Right atrium auricular region (tissue), 2 donors: ENCODE measurements at regions not wholly inside any gene's neighbourhood (a gene's known extent, or its start where the extent isn't known, plus 50 kb on each side); places are given as distances from the start of the nearest gene placed in this dataset.
A peak's percentile ranks its signal among the peaks of the same experiment; 100 is the strongest.
"Not testable (repeated sequence)": the region's sequence is repeated elsewhere in the genome, so short reads cannot be mapped to it uniquely, and the experiment has no call there.

ENCODE experiments used
- DNase-seq: peaks from one replicate; pipeline ENCODE4 v3.0.0-alpha.2; 2019; ENCODE audit warnings: low spot score
- H3K27ac ChIP-seq, 2 donors: fragments of 200-600 bp; sonication (generic); 1 replicate in 1 of 2; 2 replicates in 1 of 2; pipeline ENCODE4 v1.5.1; 2016 to 2019
- H3K27me3 ChIP-seq, 2 donors: fragments of 200-600 bp; sonication (generic); one replicate each; pipeline versions ENCODE4 v1.5.1 to v1.6.0; 2017 to 2019
- H3K36me3 ChIP-seq: fragments of 200-600 bp; sonication (generic); one replicate; pipeline ENCODE4 v1.5.1; 2016
- H3K4me1 ChIP-seq, 2 donors: fragments of 200-600 bp; sonication (generic); one replicate each; pipeline versions ENCODE4 v1.5.1 to v1.6.0; 2017 to 2019
- H3K4me3 ChIP-seq, 2 donors: fragments of 200-600 bp; sonication (generic); 1 replicate in 1 of 2; 2 replicates in 1 of 2; pipeline ENCODE4 v1.5.1; 2017 to 2019; ENCODE audit warnings: mild to moderate bottlenecking in 1 of 2, moderate library complexity in 1 of 2
- H3K9me3 ChIP-seq, 2 donors: fragments of 200-600 bp; sonication (generic); one replicate each; pipeline ENCODE4 v1.5.1; 2019
- TF ChIP-seq, protein P1 (sequence below), 2 donors: fragments of 200-600 bp; sonication (generic); IDR thresholded peaks; one replicate each; pipeline ENCODE4 v1.5.1; 2019; ENCODE audit warnings: antibody characterized with exemption in 2 of 2

DNA sequence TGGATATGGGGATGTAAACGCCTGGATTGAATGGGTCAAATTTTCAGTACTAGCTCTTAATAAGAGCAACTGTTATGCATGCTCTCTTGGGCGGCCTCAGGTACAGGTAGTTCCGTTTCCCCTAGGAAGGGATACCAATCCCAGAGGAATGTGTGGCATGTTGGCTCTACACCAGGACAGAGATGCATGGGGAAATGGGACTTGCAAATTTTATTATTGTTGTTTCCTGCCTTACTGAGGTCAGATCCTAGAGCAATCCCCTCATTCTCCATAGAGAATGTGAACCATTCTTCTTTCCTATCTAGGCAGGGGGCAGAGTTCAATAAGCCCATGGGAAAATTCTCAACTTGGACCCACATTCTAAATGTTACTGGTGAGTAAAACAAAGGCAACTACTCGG lies 361.8 kb upstream of the FGF16 start:
- no peak overlapping the region for H3K27ac ChIP-seq
- H3K9me3 ChIP-seq = peaks cover 0 to 16% of the 10 kb centered on the region in 2 donors
- H3K4me1 ChIP-seq = no peaks in the 10 kb centered on the region
- H3K4me3 ChIP-seq = no peak overlapping the region
- TF ChIP-seq, protein P1, sequence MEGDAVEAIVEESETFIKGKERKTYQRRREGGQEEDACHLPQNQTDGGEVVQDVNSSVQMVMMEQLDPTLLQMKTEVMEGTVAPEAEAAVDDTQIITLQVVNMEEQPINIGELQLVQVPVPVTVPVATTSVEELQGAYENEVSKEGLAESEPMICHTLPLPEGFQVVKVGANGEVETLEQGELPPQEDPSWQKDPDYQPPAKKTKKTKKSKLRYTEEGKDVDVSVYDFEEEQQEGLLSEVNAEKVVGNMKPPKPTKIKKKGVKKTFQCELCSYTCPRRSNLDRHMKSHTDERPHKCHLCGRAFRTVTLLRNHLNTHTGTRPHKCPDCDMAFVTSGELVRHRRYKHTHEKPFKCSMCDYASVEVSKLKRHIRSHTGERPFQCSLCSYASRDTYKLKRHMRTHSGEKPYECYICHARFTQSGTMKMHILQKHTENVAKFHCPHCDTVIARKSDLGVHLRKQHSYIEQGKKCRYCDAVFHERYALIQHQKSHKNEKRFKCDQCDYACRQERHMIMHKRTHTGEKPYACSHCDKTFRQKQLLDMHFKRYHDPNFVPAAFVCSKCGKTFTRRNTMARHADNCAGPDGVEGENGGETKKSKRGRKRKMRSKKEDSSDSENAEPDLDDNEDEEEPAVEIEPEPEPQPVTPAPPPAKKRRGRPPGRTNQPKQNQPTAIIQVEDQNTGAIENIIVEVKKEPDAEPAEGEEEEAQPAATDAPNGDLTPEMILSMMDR (IDR thresholded peaks at IDR 0.05) = no peak
- DNase-seq = no peak
- H3K27me3 ChIP-seq = no peaks in the 10 kb centered on the region
- H3K36me3 ChIP-seq = no peaks in the 10 kb centered on the region

DNA sequence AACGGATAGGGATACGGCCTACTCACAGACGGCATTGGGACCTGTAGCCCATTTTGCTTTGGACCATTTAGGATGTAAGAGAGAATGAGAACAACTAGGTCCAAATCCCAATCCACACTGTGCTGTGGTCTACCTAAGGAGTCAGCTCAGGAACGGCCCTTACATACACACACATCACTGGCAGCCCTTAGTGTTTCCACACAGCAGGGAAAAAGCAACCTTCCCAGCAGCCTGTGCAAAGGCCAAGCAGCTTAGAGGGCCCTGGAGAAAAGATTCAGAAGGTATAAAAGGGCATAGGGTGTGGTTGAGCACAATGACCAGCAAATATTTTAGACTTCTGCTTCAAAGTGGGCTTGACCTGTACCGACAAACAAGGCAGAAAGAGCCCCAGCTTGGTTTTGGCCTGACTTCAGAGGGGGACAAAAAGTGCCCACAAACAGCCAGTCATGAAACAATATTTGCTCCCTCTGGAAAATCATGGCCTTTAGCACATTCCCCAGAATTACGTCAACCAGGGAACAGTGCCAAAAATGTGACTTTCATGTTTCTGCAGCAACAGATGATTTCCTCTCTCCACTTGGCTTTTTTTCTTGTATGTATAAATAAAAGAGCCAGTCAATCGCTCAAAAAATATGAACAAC lies 359.5 kb upstream of the FGF16 start:
- Histone ChIP-seq H3K9me3 (no peaks in the 10 kb centered on the region), H3K27me3 (no peaks in the 10 kb centered on the region), H3K36me3 (no peaks in the 10 kb centered on the region), H3K4me1 (no peaks in the 10 kb centered on the region), H3K27ac (peak overlapping the region in 1 of 2 donors; percentile 37), H3K4me3 (no peak overlapping the region)
- DNase-seq = peak; percentile 67
- TF ChIP-seq, protein P1 (IDR thresholded peaks at IDR 0.05) = no peak

DNA sequence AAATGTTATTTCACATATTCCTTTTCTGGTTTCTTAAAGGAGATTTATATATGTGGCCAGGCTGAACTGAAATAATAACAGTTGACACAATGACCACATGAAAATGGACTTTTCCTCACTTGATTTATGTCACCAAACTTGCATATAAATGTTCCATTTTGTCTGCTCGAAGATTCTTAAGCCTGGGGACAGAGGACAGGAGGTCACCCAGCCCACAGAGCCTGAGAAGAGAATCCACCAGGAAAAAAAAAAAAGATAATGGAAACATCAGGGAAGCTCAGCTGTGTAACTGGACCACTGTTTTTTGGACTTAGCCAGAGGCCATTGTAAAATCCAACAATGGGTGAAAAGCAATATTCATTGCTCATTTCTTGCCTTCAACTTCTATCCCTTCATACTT lies 359.0 kb upstream of the FGF16 start:
- Histone ChIP-seq H3K36me3 (no peaks in the 10 kb centered on the region), H3K4me1 (no peaks in the 10 kb centered on the region), H3K4me3 (no peak overlapping the region), H3K27me3 (no peaks in the 10 kb centered on the region), H3K9me3 (no peaks in the 10 kb centered on the region), H3K27ac (no peak overlapping the region)
- TF ChIP-seq, protein P1 (IDR thresholded peaks at IDR 0.05) = no peak
- no peak for DNase-seq

DNA sequence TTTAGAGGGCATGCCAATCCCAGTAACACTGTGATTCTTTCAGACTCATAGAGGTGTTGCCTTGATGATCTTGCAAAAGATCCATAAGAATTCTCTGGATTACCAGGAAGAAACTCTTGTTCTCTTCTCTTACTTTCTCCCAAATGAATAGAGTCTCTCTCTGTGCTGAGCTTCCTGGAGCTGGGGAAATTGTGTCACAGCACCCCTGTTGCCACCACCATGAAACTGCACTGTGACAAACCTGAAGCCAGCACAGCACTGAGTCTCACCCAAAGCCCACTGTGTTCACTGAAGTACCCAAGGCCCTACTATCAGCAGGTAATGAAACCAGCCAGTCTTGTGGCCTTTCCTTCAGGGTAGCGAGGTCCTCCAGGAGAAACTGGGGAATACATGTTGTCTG lies 332.7 kb upstream of the FGF16 start:
- no peak for DNase-seq
- no peaks in the 10 kb centered on the region for H3K36me3 ChIP-seq
- no peak overlapping the region for H3K4me3 ChIP-seq
- H3K27ac ChIP-seq = no peak overlapping the region
- no peaks in the 10 kb centered on the region for H3K9me3 ChIP-seq
- TF ChIP-seq, protein P1 (IDR thresholded peaks at IDR 0.05) = no peak
- H3K4me1 ChIP-seq = no peaks in the 10 kb centered on the region
- no peaks in the 10 kb centered on the region for H3K27me3 ChIP-seq

DNA sequence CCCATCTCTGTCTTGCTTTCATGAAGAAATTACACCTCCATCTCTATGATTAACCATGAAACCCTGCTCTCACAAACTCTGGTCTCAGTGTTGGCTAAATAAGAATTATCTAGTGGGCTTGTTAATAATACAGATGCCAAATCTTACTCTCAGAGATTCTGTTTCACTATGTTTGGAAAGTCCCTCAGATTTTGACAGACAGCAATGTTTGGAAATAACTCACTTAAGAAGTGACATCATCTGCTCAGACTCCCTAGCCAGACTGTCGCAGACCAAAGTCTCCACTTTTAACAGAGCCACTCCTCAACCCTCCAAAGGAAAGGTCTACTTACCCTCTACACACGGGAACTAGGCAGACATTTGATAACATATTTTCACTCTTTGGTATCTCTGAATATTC lies 328.5 kb upstream of the FGF16 start:
- Histone ChIP-seq H3K9me3 (no peaks in the 10 kb centered on the region), H3K27me3 (no peaks in the 10 kb centered on the region), H3K4me3 (no peak overlapping the region), H3K27ac (no peak overlapping the region), H3K36me3 (no peaks in the 10 kb centered on the region), H3K4me1 (no peaks in the 10 kb centered on the region)
- DNase-seq = no peak
- TF ChIP-seq, protein P1 (IDR thresholded peaks at IDR 0.05) = no peak

DNA sequence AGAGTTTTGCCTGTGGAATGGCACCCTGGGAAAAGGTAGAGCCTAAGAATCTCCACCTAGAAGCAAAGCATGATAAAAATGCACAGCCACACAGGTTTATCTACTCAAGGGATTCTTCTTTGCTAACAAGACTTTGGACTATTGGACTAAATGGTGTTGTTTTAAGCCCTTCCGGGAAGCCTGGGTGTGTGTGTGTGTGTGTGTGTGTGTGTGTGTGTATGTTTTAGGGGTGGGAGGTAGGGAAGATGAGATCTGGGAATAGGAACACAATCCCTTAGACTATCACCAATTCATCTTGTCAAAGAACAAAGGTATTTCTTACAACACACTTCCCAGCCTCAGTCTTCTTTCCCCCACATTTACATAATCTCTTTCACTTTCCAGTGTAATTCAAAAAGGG lies 327.5 kb upstream of the FGF16 start:
- Histone ChIP-seq H3K27me3 (no peaks in the 10 kb centered on the region), H3K4me1 (no peaks in the 10 kb centered on the region), H3K4me3 (no peak overlapping the region), H3K9me3 (no peaks in the 10 kb centered on the region), H3K36me3 (no peaks in the 10 kb centered on the region), H3K27ac (no peak overlapping the region)
- TF ChIP-seq, protein P1 (IDR thresholded peaks at IDR 0.05) = no peak
- no peak for DNase-seq

DNA sequence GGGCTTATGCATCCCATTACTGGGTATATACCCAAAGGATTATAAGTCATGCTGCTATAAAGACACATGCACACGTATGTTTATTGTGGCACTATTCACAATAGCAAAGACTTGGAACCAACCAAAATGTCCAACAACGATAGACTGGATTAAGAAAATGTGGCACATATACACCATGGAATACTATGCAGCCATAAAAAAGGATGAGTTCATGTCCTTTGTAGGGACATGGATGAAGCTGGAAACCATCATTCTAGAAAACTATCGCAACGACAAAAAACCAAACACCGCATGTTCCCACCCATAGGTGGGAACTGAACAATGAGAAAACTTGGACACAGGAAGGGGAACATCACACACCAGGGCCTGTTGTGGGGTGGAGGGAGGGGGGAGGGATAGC lies 323.3 kb upstream of the FGF16 start:
- H3K9me3 ChIP-seq, DNase-seq, H3K4me1 ChIP-seq, H3K27me3 ChIP-seq, H3K36me3 ChIP-seq, H3K27ac ChIP-seq, H3K4me3 ChIP-seq: not testable (repeated sequence)

DNA sequence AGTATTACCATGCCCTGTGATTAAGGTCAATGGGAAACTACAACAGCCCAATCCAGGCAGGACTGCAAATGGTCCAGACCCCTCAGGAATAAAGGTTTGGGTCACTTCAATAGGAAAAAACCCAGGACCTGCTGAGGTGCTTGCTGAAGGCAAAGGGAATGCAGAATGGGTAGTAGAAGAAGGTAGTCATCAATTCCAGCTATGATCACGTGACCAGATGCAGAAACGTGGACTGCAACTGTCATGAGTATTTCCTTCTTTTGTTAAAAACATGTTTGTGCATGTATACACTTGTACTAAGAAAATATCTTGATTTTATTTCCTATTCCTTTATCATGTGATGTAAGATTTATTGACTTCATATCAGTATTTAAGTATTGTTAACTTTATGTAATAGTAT lies 319.6 kb upstream of the FGF16 start:
- not testable (repeated sequence) for H3K4me1 ChIP-seq, H3K27me3 ChIP-seq, DNase-seq, H3K4me3 ChIP-seq, H3K27ac ChIP-seq, H3K9me3 ChIP-seq, H3K36me3 ChIP-seq
